ENCODE measurements at regions not wholly inside any gene's neighbourhood (a gene's known extent, or its start where the extent isn't known, plus 50 kb on each side); places are given as distances from the start of the nearest gene placed in this dataset.

DNA sequence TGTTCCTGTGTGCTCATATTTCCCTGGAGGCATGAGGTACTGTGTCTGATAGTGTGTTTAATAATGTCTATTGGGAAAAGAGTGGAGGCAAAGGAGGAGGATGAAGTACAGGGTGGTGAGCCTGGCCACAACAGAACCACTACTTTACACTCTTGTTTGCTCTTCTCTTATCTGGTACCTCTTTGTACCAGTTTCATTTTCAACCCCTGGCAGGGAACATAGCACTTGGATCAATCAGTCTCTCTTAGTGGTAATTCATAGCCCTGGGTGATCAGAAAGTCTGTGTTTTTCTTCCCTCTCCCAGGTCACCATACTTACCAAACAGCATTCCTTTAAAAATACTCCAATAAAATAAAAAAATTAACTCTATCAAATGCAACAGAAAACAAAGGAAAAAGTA is 105.4 kb downstream of the DMRT2 start:
- TF ChIP-seq, protein P1, sequence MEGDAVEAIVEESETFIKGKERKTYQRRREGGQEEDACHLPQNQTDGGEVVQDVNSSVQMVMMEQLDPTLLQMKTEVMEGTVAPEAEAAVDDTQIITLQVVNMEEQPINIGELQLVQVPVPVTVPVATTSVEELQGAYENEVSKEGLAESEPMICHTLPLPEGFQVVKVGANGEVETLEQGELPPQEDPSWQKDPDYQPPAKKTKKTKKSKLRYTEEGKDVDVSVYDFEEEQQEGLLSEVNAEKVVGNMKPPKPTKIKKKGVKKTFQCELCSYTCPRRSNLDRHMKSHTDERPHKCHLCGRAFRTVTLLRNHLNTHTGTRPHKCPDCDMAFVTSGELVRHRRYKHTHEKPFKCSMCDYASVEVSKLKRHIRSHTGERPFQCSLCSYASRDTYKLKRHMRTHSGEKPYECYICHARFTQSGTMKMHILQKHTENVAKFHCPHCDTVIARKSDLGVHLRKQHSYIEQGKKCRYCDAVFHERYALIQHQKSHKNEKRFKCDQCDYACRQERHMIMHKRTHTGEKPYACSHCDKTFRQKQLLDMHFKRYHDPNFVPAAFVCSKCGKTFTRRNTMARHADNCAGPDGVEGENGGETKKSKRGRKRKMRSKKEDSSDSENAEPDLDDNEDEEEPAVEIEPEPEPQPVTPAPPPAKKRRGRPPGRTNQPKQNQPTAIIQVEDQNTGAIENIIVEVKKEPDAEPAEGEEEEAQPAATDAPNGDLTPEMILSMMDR (IDR thresholded peaks at IDR 0.05), result no peak
- peaks cover 14% of the 10 kb centered on the region for H3K9me3 Mint-ChIP-seq (ENCODE audit: low read depth)
- no peaks in the 10 kb centered on the region for H3K27me3 Mint-ChIP-seq (ENCODE audit: low read depth)
- no peak overlapping the region for H3K4me3 Mint-ChIP-seq (ENCODE audit: unreplicated experiment)
- H3K4me1 Mint-ChIP-seq (ENCODE audit: low read depth), result no peaks in the 10 kb centered on the region
- no peak for DNase-seq (ENCODE audit: low spot score)
- H3K36me3 Mint-ChIP-seq (ENCODE audit: low read depth), result no peaks in the 10 kb centered on the region
- H3K27ac Mint-ChIP-seq (ENCODE audit: unreplicated experiment), result no peak overlapping the region

DNA sequence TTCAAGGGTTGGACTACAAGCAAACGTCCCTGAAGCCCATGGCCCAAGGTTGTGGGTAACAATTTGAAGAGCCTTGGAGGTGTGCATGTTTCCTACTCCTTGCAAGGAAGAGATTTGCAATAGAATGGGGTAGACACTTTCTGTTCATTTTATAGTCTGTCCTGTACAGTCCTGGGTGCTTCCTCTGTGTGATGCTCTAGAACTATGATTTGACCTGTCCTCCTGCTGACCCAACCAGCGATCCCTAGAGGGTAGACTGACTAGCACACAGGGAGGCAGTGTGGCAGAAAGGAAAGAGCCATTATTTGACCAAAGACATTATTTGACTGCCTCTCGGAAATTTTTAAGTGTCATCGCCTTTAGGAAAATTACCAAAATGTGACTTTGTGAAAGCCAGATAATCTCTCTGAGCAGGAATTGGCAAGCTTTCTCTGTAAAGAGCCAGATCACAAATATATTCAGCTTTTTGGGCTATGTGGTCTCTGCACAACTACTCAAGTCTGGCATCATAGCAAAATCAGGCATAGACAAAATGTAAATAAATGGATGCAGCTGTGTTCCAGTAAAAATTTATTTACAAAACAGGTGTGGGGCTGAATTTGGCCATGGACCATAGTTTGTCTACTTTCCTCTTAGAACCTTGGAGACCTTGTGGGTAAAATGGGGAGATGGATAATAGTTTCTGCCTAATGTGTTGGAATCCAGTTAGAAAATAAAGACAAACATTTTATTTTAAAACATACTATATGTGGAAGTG is 106.8 kb downstream of the DMRT2 start:
- Mint-ChIP-seq H3K9me3 (ENCODE audit: low read depth) (peaks cover 15% of the 10 kb centered on the region), H3K27me3 (ENCODE audit: low read depth) (no peaks in the 10 kb centered on the region), H3K27ac (ENCODE audit: unreplicated experiment) (no peak overlapping the region), H3K36me3 (ENCODE audit: low read depth) (no peaks in the 10 kb centered on the region), H3K4me1 (ENCODE audit: low read depth) (no peaks in the 10 kb centered on the region), H3K4me3 (ENCODE audit: unreplicated experiment) (no peak overlapping the region)
- DNase-seq (ENCODE audit: low spot score), result no peak
- TF ChIP-seq, protein P1 (IDR thresholded peaks at IDR 0.05), result no peak

DNA sequence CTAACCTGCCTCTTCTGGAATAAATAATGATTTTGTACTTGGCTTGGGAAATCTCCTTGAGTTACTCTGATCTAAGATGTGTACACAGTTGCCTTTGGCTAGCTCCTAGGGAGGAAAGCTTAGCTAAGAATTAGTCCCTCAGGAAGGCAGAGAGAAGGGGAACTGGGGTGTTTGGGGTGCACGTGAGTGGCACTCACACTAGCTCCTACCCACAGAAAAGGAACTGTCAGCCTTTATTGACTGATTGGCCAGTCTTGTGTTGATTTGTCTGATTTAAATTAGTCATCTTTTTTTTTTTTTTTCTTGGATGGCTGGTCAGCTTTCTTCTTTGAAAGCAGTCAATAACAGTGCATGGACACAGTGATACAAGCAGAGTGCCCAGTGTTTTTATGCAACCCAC is 107.7 kb downstream of the DMRT2 start:
- no peak for DNase-seq (ENCODE audit: low spot score)
- H3K36me3 Mint-ChIP-seq (ENCODE audit: low read depth), result no peaks in the 10 kb centered on the region
- no peaks in the 10 kb centered on the region for H3K4me1 Mint-ChIP-seq (ENCODE audit: low read depth)
- H3K27me3 Mint-ChIP-seq (ENCODE audit: low read depth), result no peaks in the 10 kb centered on the region
- TF ChIP-seq, protein P1 (IDR thresholded peaks at IDR 0.05), result no peak
- H3K27ac Mint-ChIP-seq (ENCODE audit: unreplicated experiment), result no peak overlapping the region
- no peak overlapping the region for H3K4me3 Mint-ChIP-seq (ENCODE audit: unreplicated experiment)
- peaks cover 17% of the 10 kb centered on the region for H3K9me3 Mint-ChIP-seq (ENCODE audit: low read depth)

DNA sequence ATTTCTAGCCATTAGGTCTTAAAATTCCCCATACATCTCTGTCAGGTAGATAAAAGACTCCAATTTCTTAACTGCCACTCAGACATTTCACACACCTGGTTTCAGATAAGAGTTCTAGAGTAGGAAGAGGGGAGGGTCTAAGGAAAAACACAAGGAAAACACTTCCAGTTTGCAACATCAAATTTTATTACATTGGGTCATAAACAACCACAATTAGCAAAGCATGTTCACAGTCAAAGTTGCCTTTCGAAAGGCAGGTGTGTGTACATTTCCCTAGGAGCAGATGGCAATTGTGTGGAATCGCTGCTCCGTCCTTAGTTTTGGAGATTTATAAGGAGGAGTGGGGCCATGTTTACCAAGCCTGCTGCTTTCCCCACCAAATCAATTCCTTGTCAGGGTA is 120.8 kb downstream of the DMRT2 start:
- H3K27ac Mint-ChIP-seq (ENCODE audit: unreplicated experiment), result no peak overlapping the region
- TF ChIP-seq, protein P1 (IDR thresholded peaks at IDR 0.05), result no peak
- H3K4me1 Mint-ChIP-seq (ENCODE audit: low read depth), result peaks cover 4% of the 10 kb centered on the region
- peaks cover 33% of the 10 kb centered on the region for H3K9me3 Mint-ChIP-seq (ENCODE audit: low read depth)
- no peak for DNase-seq (ENCODE audit: low spot score)
- no peak overlapping the region for H3K4me3 Mint-ChIP-seq (ENCODE audit: unreplicated experiment)
- peaks cover 2% of the 10 kb centered on the region for H3K36me3 Mint-ChIP-seq (ENCODE audit: low read depth)
- no peaks in the 10 kb centered on the region for H3K27me3 Mint-ChIP-seq (ENCODE audit: low read depth)

DNA sequence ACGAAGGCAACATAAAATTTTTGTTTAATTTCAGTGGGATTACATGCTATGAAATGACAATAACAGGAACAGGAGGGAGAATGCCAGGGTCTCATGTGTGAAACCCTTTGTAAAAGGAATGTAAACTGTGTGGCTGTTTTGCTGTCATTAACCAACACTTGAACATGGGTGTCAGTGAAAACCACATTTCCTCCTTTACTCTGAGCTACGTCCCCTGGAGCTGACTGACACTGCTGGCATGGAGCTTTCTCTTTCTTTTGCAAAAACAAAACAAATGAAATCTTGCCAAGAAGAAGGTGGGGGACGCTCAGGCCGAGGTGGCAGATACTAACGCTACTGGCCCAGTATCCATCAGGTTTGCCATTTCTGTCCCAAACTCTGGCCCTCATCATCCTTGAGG is 121.4 kb downstream of the DMRT2 start:
- Mint-ChIP-seq H3K4me3 (ENCODE audit: unreplicated experiment) (no peak overlapping the region), H3K36me3 (ENCODE audit: low read depth) (peaks cover 2% of the 10 kb centered on the region), H3K9me3 (ENCODE audit: low read depth) (peaks cover 31% of the 10 kb centered on the region), H3K4me1 (ENCODE audit: low read depth) (peaks cover 4% of the 10 kb centered on the region), H3K27ac (ENCODE audit: unreplicated experiment) (no peak overlapping the region), H3K27me3 (ENCODE audit: low read depth) (no peaks in the 10 kb centered on the region)
- TF ChIP-seq, protein P1 (IDR thresholded peaks at IDR 0.05), result no peak
- DNase-seq (ENCODE audit: low spot score), result no peak
